SU-DHL-6 (cell line): ENCODE measurements at regions not wholly inside any gene's neighbourhood (a gene's known extent, or its start where the extent isn't known, plus 50 kb on each side); places are given as distances from the start of the nearest gene placed in this dataset.

Source experiments
- CTCF ChIP-seq: fragments of 200-600 bp; sonication (generic); IDR thresholded peaks from one replicate; pipeline ENCODE4 v1.5.1; 2017; ENCODE audit warnings: antibody characterized with exemption, mild to moderate bottlenecking, low read length, moderate library complexity; ENCODE audit not compliant: insufficient read depth, poor library complexity, severe bottlenecking
- EZH2phosphoT487 ChIP-seq: fragments of 200-600 bp; sonication (generic), shearing (Covaris generic); conservative IDR thresholded peaks from 2 replicates; pipeline ENCODE4 v1.6.1; 2018; ENCODE audit warnings: mild to moderate bottlenecking, antibody characterized with exemption, low read length, moderate library complexity, mixed read lengths

GRCh38 chr13:99046851-99047250 lies 69.0 kb upstream of the DOCK9 start:
- TF ChIP-seq CTCF, result no peak
- TF ChIP-seq EZH2phosphoT487, result no peak
